CD8-positive, alpha-beta memory T cell (primary cell): ENCODE measurements at regions not wholly inside any gene's neighbourhood (a gene's known extent, or its start where the extent isn't known, plus 50 kb on each side); places are given as distances from the start of the nearest gene placed in this dataset.

Source experiments
- CTCF ChIA-PET: fragments of 350-600 bp; sonication (Branson Sonifier 250); formaldehyde crosslinking; loops from one replicate; lab custom pipeline; 2021; ENCODE audit warnings: antibody characterized with exemption; lab: Charles Lee
- POLR2A ChIA-PET: fragments of 350-600 bp; sonication (Branson Sonifier 250); formaldehyde crosslinking; loops from one replicate; lab custom pipeline; 2021; ENCODE audit warnings: antibody characterized with exemption; lab: Charles Lee
- DNase-seq, 5 donors: peaks; one replicate each; pipeline versions ENCODE4 v3.0.0 to v3.0.0-alpha.2; 2020 to 2022; ENCODE audit warnings: mixed read lengths in 1 of 5
- H3K27ac ChIP-seq: one replicate; pipeline ENCODE4 v1.7.0; 2013; ENCODE audit warnings: low read depth, mild to moderate bottlenecking, low read length, moderate library complexity
- H3K27me3 ChIP-seq: 2 replicates; pipeline ENCODE4 v1.7.0; 2013; ENCODE audit warnings: low read length, mild to moderate bottlenecking; ENCODE audit not compliant: insufficient read depth, poor library complexity, severe bottlenecking
- H3K36me3 ChIP-seq: 2 replicates; pipeline ENCODE4 v1.7.0; 2013; ENCODE audit warnings: mild to moderate bottlenecking, low read length, moderate library complexity; ENCODE audit not compliant: insufficient read depth
- H3K4me1 ChIP-seq: 2 replicates; pipeline ENCODE4 v1.7.0; 2013; ENCODE audit warnings: mild to moderate bottlenecking, low read length, moderate library complexity; ENCODE audit not compliant: insufficient read depth
- H3K4me3 ChIP-seq: 2 replicates; pipeline ENCODE4 v1.7.0; 2013; ENCODE audit warnings: mild to moderate bottlenecking, low read length
- H3K9me3 ChIP-seq: 2 replicates; pipeline ENCODE4 v1.7.0; 2013; ENCODE audit warnings: mild to moderate bottlenecking, low read length
- H3K27ac Mint-ChIP-seq, 8 donors: one replicate each; pipeline ENCODE4 v1.8.0; 2020 to 2021; ENCODE audit warnings: mixed read lengths in 8 of 8, mild to moderate bottlenecking in 6 of 8, inconsistent platforms in 3 of 8, moderate library complexity in 3 of 8
- H3K27me3 Mint-ChIP-seq, 2 donors: one replicate each; pipeline ENCODE4 v1.8.0; 2020 to 2021; ENCODE audit warnings: mixed read lengths in 2 of 2, mild to moderate bottlenecking in 1 of 2, moderate library complexity in 1 of 2
- H3K36me3 Mint-ChIP-seq, 3 donors: one replicate each; pipeline ENCODE4 v1.8.0; 2020 to 2021; ENCODE audit warnings: mixed read lengths in 3 of 3, inconsistent platforms in 1 of 3, mild to moderate bottlenecking in 1 of 3
- H3K4me1 Mint-ChIP-seq, 3 donors: one replicate each; pipeline ENCODE4 v1.8.0; 2020 to 2021; ENCODE audit warnings: mixed read lengths in 3 of 3, inconsistent platforms in 1 of 3, mild to moderate bottlenecking in 1 of 3
- H3K4me3 Mint-ChIP-seq, 7 donors: one replicate each; pipeline ENCODE4 v1.8.0; 2020 to 2021; ENCODE audit warnings: mixed read lengths in 7 of 7, mild to moderate bottlenecking in 6 of 7, moderate library complexity in 4 of 7, inconsistent platforms in 2 of 7
- H3K9me3 Mint-ChIP-seq, 5 donors: one replicate each; pipeline ENCODE4 v1.8.0; 2020 to 2022; ENCODE audit warnings: mixed read lengths in 5 of 5, mild to moderate bottlenecking in 3 of 5, moderate library complexity in 2 of 5, inconsistent platforms in 1 of 5

DNA sequence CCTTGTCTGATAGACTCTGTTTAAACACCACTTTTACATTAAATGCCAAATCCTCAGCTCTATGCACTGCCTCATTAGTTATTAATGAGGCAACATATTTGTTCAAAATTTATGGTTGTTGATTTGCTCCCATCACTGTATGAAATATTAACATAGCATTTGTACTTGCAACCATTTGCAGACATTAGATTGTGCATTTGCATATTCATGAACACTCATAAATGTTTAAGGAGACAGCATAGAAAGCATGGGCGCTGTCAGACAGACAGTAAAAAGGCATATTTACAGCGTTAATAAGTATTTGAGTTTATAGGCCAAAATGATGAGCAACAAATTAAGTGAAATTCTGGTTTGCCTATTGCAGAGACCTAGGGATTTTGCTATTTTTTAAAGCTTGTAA lies 502.3 kb downstream of the TXNL1 start:
- peaks cover 0 to 7% (median 0%) of the 10 kb centered on the region in 5 donors for H3K9me3 Mint-ChIP-seq
- no peaks in the 10 kb centered on the region for H3K36me3 ChIP-seq
- no peak for DNase-seq
- no peaks in the 10 kb centered on the region for H3K4me1 Mint-ChIP-seq
- ChIA-PET CTCF (no interaction called here), POLR2A (no interaction called here)
- no peak overlapping the region for H3K4me3 ChIP-seq
- H3K27ac Mint-ChIP-seq: no peak overlapping the region
- no peak overlapping the region for H3K4me3 Mint-ChIP-seq
- no peaks in the 10 kb centered on the region for H3K27me3 Mint-ChIP-seq
- no peaks in the 10 kb centered on the region for H3K9me3 ChIP-seq
- no peaks in the 10 kb centered on the region for H3K4me1 ChIP-seq
- H3K36me3 Mint-ChIP-seq: no peaks in the 10 kb centered on the region
- no peaks in the 10 kb centered on the region for H3K27me3 ChIP-seq
- H3K27ac ChIP-seq: no peak overlapping the region

DNA sequence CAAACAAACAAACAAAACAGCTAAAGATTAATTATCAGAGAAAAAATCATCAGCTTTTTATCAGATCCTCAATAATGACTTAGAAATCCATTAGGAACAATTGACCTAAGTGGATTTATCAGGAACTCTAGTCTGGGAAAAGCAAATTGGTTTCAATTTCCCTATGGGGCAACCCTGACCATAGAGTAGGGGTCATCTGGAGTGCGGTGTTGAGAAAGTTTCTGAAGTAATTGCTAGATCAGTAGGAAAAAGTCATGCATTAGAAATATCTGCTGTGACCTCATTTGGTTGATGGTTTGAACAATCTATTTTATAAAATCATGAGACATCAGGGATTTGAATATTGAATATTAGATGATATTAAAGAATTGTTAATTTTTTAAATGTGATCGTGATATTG lies 507.9 kb downstream of the TXNL1 start:
- ChIA-PET POLR2A (no interaction called here), CTCF (no interaction called here)
- Mint-ChIP-seq H3K9me3 (peaks cover 0 to 7% (median 1%) of the 10 kb centered on the region in 5 donors), H3K36me3 (no peaks in the 10 kb centered on the region), H3K27me3 (no peaks in the 10 kb centered on the region), H3K27ac (no peak overlapping the region), H3K4me1 (no peaks in the 10 kb centered on the region), H3K4me3 (no peak overlapping the region)
- H3K27ac ChIP-seq: no peak overlapping the region
- H3K27me3 ChIP-seq: no peaks in the 10 kb centered on the region
- no peaks in the 10 kb centered on the region for H3K4me1 ChIP-seq
- no peaks in the 10 kb centered on the region for H3K9me3 ChIP-seq
- DNase-seq: no peak
- H3K4me3 ChIP-seq: no peak overlapping the region
- H3K36me3 ChIP-seq: no peaks in the 10 kb centered on the region

DNA sequence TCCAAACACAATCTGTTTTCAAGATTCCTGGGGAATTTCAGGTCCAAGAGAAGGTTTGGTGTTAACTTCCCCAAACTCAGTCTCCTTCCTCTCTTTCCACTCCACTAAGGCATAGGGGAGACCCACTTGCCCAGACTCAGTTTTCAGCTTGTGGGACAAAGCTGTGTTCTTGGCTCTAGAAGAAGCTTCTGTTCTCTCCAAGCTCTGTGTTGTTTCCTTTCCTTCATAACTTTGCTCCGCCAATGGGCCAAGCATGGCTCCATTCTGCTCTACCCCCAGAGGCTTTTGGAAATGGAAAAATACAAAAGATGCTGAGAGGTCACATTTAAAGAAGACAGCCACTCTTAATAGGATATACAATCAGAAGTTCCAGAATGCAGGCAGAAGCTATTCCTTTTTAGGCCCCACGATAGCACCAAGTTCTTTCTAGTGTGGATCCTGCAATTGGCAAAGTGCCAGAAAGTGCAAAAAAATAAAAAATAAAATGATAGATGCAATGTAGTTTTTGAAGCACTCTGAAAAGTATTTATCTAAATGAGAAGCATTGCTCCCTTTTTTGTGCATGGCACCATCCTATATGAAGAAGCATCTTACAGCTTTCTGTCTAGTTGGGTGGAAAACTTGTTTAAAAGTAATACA lies 510.1 kb downstream of the TXNL1 start:
- H3K4me1 ChIP-seq: no peaks in the 10 kb centered on the region
- no peaks in the 10 kb centered on the region for H3K9me3 ChIP-seq
- no peak overlapping the region for H3K4me3 ChIP-seq
- H3K27me3 ChIP-seq: no peaks in the 10 kb centered on the region
- H3K27ac Mint-ChIP-seq: no peak overlapping the region
- peaks cover 0 to 7% (median 5%) of the 10 kb centered on the region in 5 donors for H3K9me3 Mint-ChIP-seq
- POLR2A ChIA-PET: no interaction called here
- no peaks in the 10 kb centered on the region for H3K4me1 Mint-ChIP-seq
- H3K4me3 Mint-ChIP-seq: no peak overlapping the region
- DNase-seq: no peak
- H3K27me3 Mint-ChIP-seq: peaks cover 0 to 2% of the 10 kb centered on the region in 2 donors
- no peaks in the 10 kb centered on the region for H3K36me3 ChIP-seq
- H3K36me3 Mint-ChIP-seq: no peaks in the 10 kb centered on the region
- CTCF ChIA-PET: no interaction called here
- H3K27ac ChIP-seq: no peak overlapping the region

DNA sequence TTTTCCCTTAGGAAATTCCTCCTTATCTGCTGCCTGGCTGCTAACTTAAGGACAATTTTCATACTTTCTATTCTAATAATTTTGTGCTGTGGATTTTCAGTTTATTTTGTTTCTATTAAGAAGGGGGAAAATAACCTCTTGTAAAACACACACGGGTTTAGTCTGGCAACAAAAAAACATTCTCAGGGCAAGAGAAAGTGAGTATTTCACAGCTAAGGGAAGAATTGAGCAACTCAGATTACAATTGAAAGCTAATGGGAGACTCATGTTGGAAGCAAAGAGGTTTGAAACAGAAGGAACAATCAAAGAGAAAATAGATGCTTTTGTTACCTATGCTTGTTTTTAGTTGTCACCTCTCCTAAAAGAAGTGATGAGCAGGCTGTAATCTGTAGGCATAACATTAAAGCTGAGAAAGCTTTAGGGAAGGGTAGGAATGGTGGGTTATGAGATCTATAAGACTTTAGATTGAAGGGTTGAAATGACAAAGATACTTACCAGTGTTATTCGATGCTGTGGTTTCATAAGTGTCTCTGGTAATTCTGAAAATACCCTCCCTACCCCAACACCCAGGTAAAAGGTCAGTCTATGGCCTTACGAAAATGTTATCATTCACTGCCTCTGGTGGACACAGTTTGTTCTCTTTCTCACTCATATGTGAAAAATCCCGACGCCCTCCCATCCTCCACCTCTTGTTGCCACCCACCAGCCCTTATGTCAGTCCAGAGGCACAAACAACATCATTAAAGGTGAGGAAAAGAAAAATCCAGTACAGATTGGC lies 510.9 kb downstream of the TXNL1 start:
- Mint-ChIP-seq H3K36me3 (no peaks in the 10 kb centered on the region), H3K4me3 (no peak overlapping the region), H3K9me3 (peaks cover 0 to 10% (median 5%) of the 10 kb centered on the region in 5 donors), H3K4me1 (no peaks in the 10 kb centered on the region), H3K27me3 (peaks cover 0 to 2% of the 10 kb centered on the region in 2 donors), H3K27ac (no peak overlapping the region)
- Histone ChIP-seq H3K27me3 (no peaks in the 10 kb centered on the region), H3K27ac (no peak overlapping the region), H3K9me3 (no peaks in the 10 kb centered on the region), H3K4me3 (no peak overlapping the region), H3K36me3 (no peaks in the 10 kb centered on the region), H3K4me1 (no peaks in the 10 kb centered on the region)
- ChIA-PET POLR2A (no interaction called here), CTCF (no interaction called here)
- no peak for DNase-seq

DNA sequence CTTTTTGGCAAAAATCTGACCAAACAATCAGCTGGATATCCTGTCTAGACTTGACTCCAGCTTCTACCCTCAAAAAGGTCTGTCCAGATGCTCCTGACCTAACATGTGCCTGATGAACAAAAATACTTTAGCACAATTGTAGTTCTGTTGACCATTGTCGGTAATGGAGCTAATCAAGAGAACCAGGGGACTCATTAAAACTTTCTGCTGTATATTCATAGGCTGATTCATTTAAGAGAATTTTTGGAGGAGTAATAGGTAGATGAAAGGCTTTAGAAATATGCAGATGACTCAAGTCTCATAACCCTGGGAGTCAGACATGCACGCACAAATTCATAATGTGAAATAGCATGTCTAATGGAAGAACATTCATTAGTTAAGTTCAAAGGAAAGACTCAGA lies 514.2 kb downstream of the TXNL1 start:
- Histone ChIP-seq H3K27me3 (no peaks in the 10 kb centered on the region), H3K4me1 (no peaks in the 10 kb centered on the region), H3K36me3 (no peaks in the 10 kb centered on the region), H3K4me3 (no peak overlapping the region), H3K9me3 (no peaks in the 10 kb centered on the region), H3K27ac (no peak overlapping the region)
- POLR2A ChIA-PET: no interaction called here
- CTCF ChIA-PET: no interaction called here
- no peak overlapping the region for H3K27ac Mint-ChIP-seq
- H3K27me3 Mint-ChIP-seq: peaks cover 0 to 2% of the 10 kb centered on the region in 2 donors
- no peaks in the 10 kb centered on the region for H3K4me1 Mint-ChIP-seq
- no peak for DNase-seq
- H3K9me3 Mint-ChIP-seq: peaks cover 0 to 7% (median 6%) of the 10 kb centered on the region in 5 donors
- H3K36me3 Mint-ChIP-seq: no peaks in the 10 kb centered on the region
- no peak overlapping the region for H3K4me3 Mint-ChIP-seq

DNA sequence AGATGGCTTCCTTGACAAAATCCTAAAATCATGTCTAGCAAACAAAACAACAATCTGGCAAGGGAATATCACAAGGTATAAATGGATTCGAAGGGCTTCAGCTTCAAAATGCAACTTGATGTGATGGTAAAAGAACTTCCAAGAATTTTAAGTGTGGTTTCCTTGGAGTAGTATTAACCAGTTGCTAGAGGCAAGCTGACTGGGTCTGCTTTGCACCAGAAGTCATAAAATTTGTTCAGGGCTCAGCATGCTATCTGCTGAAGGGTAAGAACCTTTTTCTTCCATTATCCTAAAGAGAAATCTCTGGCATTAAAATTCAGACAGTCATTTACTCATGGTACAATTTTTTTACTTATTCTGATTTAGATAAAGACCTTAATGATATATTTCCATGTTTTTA lies 516.7 kb downstream of the TXNL1 start:
- H3K27me3 Mint-ChIP-seq: peaks cover 0 to 2% of the 10 kb centered on the region in 2 donors
- CTCF ChIA-PET: no interaction called here
- no peaks in the 10 kb centered on the region for H3K9me3 ChIP-seq
- H3K4me3 ChIP-seq: no peak overlapping the region
- no peak for DNase-seq
- H3K4me1 ChIP-seq: no peaks in the 10 kb centered on the region
- H3K27ac ChIP-seq: no peak overlapping the region
- H3K27ac Mint-ChIP-seq: no peak overlapping the region
- no peaks in the 10 kb centered on the region for H3K36me3 ChIP-seq
- POLR2A ChIA-PET: no interaction called here
- H3K9me3 Mint-ChIP-seq: peaks cover 0 to 7% (median 6%) of the 10 kb centered on the region in 5 donors
- no peaks in the 10 kb centered on the region for H3K36me3 Mint-ChIP-seq
- no peaks in the 10 kb centered on the region for H3K27me3 ChIP-seq
- H3K4me1 Mint-ChIP-seq: no peaks in the 10 kb centered on the region
- H3K4me3 Mint-ChIP-seq: no peak overlapping the region

DNA sequence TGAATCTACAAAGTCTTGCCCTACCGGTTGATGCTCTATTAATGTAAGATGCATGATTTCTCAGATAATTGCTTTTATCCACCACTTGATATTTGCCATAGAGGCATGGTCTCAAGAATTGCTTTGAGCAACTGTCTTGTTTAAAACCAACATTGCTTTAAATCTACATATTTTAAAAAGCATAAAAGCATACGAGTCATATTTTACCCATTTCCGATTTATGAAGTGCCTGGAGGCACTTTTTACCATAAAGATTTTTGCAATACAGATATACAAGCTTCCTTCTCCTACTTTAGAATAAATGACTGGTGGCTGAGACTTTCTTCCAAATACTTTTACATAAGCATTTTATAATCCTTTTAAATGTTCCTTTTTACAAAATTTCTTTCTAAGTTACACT lies 517.6 kb downstream of the TXNL1 start:
- no peaks in the 10 kb centered on the region for H3K4me1 ChIP-seq
- Mint-ChIP-seq H3K27me3 (peaks cover 0 to 2% of the 10 kb centered on the region in 2 donors), H3K4me3 (no peak overlapping the region), H3K27ac (no peak overlapping the region), H3K9me3 (peaks cover 0 to 7% (median 6%) of the 10 kb centered on the region in 5 donors), H3K4me1 (no peaks in the 10 kb centered on the region), H3K36me3 (no peaks in the 10 kb centered on the region)
- no peak overlapping the region for H3K27ac ChIP-seq
- CTCF ChIA-PET: no interaction called here
- no peaks in the 10 kb centered on the region for H3K9me3 ChIP-seq
- H3K36me3 ChIP-seq: no peaks in the 10 kb centered on the region
- no peak overlapping the region for H3K4me3 ChIP-seq
- POLR2A ChIA-PET: no interaction called here
- no peaks in the 10 kb centered on the region for H3K27me3 ChIP-seq
- no peak for DNase-seq

DNA sequence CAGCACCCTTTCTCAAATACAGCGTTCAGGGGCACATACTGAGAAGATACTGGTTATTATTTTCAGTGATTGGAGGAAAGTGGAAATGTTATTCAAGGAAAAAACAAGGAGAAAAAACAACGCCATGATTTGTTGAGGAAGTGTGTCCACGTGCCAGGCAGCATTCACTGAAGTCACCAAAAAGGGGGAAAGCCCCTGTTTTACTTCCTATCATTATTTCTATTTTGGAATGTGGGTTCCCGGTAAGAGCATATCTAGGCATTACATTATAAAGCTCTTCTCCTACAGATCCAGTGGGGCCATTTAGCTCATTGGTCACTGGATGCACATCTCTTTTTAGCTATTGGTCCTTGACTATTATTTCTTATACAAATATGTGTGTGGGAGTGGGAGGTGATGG lies 518.7 kb downstream of the TXNL1 start:
- H3K9me3 ChIP-seq: no peaks in the 10 kb centered on the region
- ChIA-PET POLR2A (no interaction called here), CTCF (no interaction called here)
- no peaks in the 10 kb centered on the region for H3K36me3 ChIP-seq
- H3K27ac Mint-ChIP-seq: no peak overlapping the region
- H3K27ac ChIP-seq: no peak overlapping the region
- H3K4me1 Mint-ChIP-seq: no peaks in the 10 kb centered on the region
- H3K36me3 Mint-ChIP-seq: no peaks in the 10 kb centered on the region
- H3K27me3 Mint-ChIP-seq: no peaks in the 10 kb centered on the region
- H3K4me3 Mint-ChIP-seq: no peak overlapping the region
- H3K4me3 ChIP-seq: no peak overlapping the region
- no peaks in the 10 kb centered on the region for H3K4me1 ChIP-seq
- H3K9me3 Mint-ChIP-seq: peaks cover 0 to 7% (median 2%) of the 10 kb centered on the region in 5 donors
- H3K27me3 ChIP-seq: no peaks in the 10 kb centered on the region
- no peak for DNase-seq
